ENCODE measurements at regions not wholly inside any gene's neighbourhood (a gene's known extent, or its start where the extent isn't known, plus 50 kb on each side); places are given as distances from the start of the nearest gene placed in this dataset.

- DNase-seq (ENCODE audit: low read depth) = no peak
- no peak overlapping the region for H3K4me3 ChIP-seq (ENCODE audit: low read depth, low read length)
- TF ChIP-seq CTCF (IDR thresholded peaks at IDR 0.05; ENCODE audit: insufficient read depth, low read depth, low read length, missing control alignments) = no peak
Measured at GRCh38 chr7:112994656-112995055, 92.0 kb downstream of the GPR85 start.

- no peak for TF ChIP-seq CTCF (IDR thresholded peaks at IDR 0.05; ENCODE audit: insufficient read depth, low read depth, low read length, missing control alignments)
- H3K4me3 ChIP-seq (ENCODE audit: low read depth, low read length) = no peak overlapping the region
- no peak for DNase-seq (ENCODE audit: low read depth)
Measured at GRCh38 chr7:112990624-112991023, 96.0 kb downstream of the GPR85 start.

GRCh38 chr7:112989531-112989930 is 97.1 kb downstream of the GPR85 start:
- TF ChIP-seq CTCF (IDR thresholded peaks at IDR 0.05; ENCODE audit: insufficient read depth, low read depth, low read length, missing control alignments) = no peak
- DNase-seq (ENCODE audit: low read depth) = no peak
- no peak overlapping the region for H3K4me3 ChIP-seq (ENCODE audit: low read depth, low read length)

- no peak for TF ChIP-seq CTCF (IDR thresholded peaks at IDR 0.05; ENCODE audit: insufficient read depth, low read depth, low read length, missing control alignments)
- DNase-seq (ENCODE audit: low read depth) = no peak
- no peak overlapping the region for H3K4me3 ChIP-seq (ENCODE audit: low read depth, low read length)
Measured at GRCh38 chr7:112987171-112987570, 99.5 kb downstream of the GPR85 start.

GRCh38 chr7:112986256-112987031 is 100.2 kb downstream of the GPR85 start:
- no peak overlapping the region for H3K4me3 ChIP-seq (ENCODE audit: low read depth, low read length)
- DNase-seq (ENCODE audit: low read depth) = no peak
- TF ChIP-seq CTCF (IDR thresholded peaks at IDR 0.05; ENCODE audit: insufficient read depth, low read depth, low read length, missing control alignments) = no peak

GRCh38 chr7:112985377-112985987 is 101.1 kb downstream of the GPR85 start:
- DNase-seq (ENCODE audit: low read depth) = no peak
- no peak for TF ChIP-seq CTCF (IDR thresholded peaks at IDR 0.05; ENCODE audit: insufficient read depth, low read depth, low read length, missing control alignments)
- H3K4me3 ChIP-seq (ENCODE audit: low read depth, low read length) = no peak overlapping the region
